Tibial artery (tissue), 4 donors: ENCODE measurements at regions not wholly inside any gene's neighbourhood (a gene's known extent, or its start where the extent isn't known, plus 50 kb on each side); places are given as distances from the start of the nearest gene placed in this dataset.
"Not testable (repeated sequence)": the region's sequence is repeated elsewhere in the genome, so short reads cannot be mapped to it uniquely, and the experiment has no call there.

ENCODE experiments used
- DNase-seq, 2 donors: peaks; one replicate each; pipeline ENCODE4 v3.0.0-alpha.2; 2019
- H3K27ac ChIP-seq, 2 donors: fragments of 200-600 bp; sonication (generic) in 1 of 2; 1 replicate in 1 of 2; 2 replicates in 1 of 2; pipeline ENCODE4 v1.5.1; 2018 to 2019; ENCODE audit warnings: mild to moderate bottlenecking in 1 of 2
- H3K27me3 ChIP-seq, 2 donors: fragments of 200-600 bp; sonication (generic) in 1 of 2; one replicate each; pipeline versions ENCODE4 v1.5.1 to v1.6.0; 2016 to 2019
- H3K36me3 ChIP-seq, 3 donors: fragments of 200-600 bp; sonication (generic) in 2 of 3; one replicate each; pipeline ENCODE4 v1.5.1; 2016 to 2019; ENCODE audit warnings: mild to moderate bottlenecking in 2 of 3
- H3K4me1 ChIP-seq, 4 donors: fragments of 200-600 bp; sonication (generic) in 2 of 4; 1 replicate in 3 of 4; 2 replicates in 1 of 4; pipeline ENCODE4 v1.5.1; 2016 to 2019
- H3K4me3 ChIP-seq, 2 donors: fragments of 200-600 bp; sonication (generic) in 1 of 2; 1 replicate in 1 of 2; 2 replicates in 1 of 2; pipeline ENCODE4 v1.5.1; 2018 to 2019; ENCODE audit warnings: mild to moderate bottlenecking in 2 of 2
- H3K9me3 ChIP-seq, 3 donors: fragments of 200-600 bp; sonication (generic) in 1 of 3; one replicate each; pipeline ENCODE4 v1.5.1; 2016 to 2019
- CTCF ChIP-seq, 2 experiments: fragments of 200-600 bp in 1 of 2; fragments of 450-650 bp in 1 of 2; IDR thresholded peaks; one replicate each; pipeline ENCODE4 v1.5.1; 2017 to 2019; ENCODE audit warnings: antibody characterized with exemption in 2 of 2, mild to moderate bottlenecking in 1 of 2, moderate library complexity in 1 of 2
- intact Hi-C: fragments of 100-400 bp; cut with DNase I; formaldehyde crosslinking; loops from one replicate; pipeline ENCODE4 v1.15.0; 2023; ENCODE audit warnings: low total_unique reads

GRCh38 chr2:140086964-140087363 is 1306.8 kb upstream of the NXPH2 start:
- TF ChIP-seq CTCF (IDR thresholded peaks at IDR 0.05), result no peak
- no peaks in the 10 kb centered on the region for H3K27me3 ChIP-seq
- H3K4me3 ChIP-seq, result no peak overlapping the region
- no peak for DNase-seq
- H3K4me1 ChIP-seq, result no peaks in the 10 kb centered on the region
- no peak overlapping the region for H3K27ac ChIP-seq
- intact Hi-C loops, result no loop called here
- H3K9me3 ChIP-seq, result no peaks in the 10 kb centered on the region
- H3K36me3 ChIP-seq, result no peaks in the 10 kb centered on the region

GRCh38 chr2:140085674-140086073 is 1305.5 kb upstream of the NXPH2 start:
- Histone ChIP-seq H3K27me3 (no peaks in the 10 kb centered on the region), H3K9me3 (no peaks in the 10 kb centered on the region), H3K36me3 (no peaks in the 10 kb centered on the region), H3K27ac (no peak overlapping the region), H3K4me1 (no peaks in the 10 kb centered on the region), H3K4me3 (no peak overlapping the region)
- intact Hi-C loops, result no loop called here
- peak in 1 of 2 experiments; percentile 17 for TF ChIP-seq CTCF (IDR thresholded peaks at IDR 0.05)
- no peak for DNase-seq

- H3K27ac ChIP-seq, result no peak overlapping the region
- no peaks in the 10 kb centered on the region for H3K36me3 ChIP-seq
- no peak overlapping the region for H3K4me3 ChIP-seq
- TF ChIP-seq CTCF (IDR thresholded peaks at IDR 0.05), result no peak
- H3K4me1 ChIP-seq, result no peaks in the 10 kb centered on the region
- DNase-seq, result no peak
- H3K27me3 ChIP-seq, result no peaks in the 10 kb centered on the region
- no peaks in the 10 kb centered on the region for H3K9me3 ChIP-seq
- intact Hi-C loops, result no loop called here
Measured at GRCh38 chr2:140079038-140079437, 1298.8 kb upstream of the NXPH2 start.

- Histone ChIP-seq H3K36me3 (no peaks in the 10 kb centered on the region), H3K9me3 (no peaks in the 10 kb centered on the region), H3K27ac (no peak overlapping the region), H3K4me1 (no peaks in the 10 kb centered on the region), H3K27me3 (no peaks in the 10 kb centered on the region), H3K4me3 (no peak overlapping the region)
- no peak for TF ChIP-seq CTCF (IDR thresholded peaks at IDR 0.05)
- intact Hi-C loops, result no loop called here
- DNase-seq, result no peak
Measured at GRCh38 chr2:140076164-140076563, 1296.0 kb upstream of the NXPH2 start.

GRCh38 chr2:140073763-140074162 is 1293.6 kb upstream of the NXPH2 start:
- H3K36me3 ChIP-seq, intact Hi-C loops, H3K27ac ChIP-seq, H3K4me3 ChIP-seq, DNase-seq, H3K4me1 ChIP-seq, H3K27me3 ChIP-seq, H3K9me3 ChIP-seq: not testable (repeated sequence)

- DNase-seq, result no peak
- H3K36me3 ChIP-seq, result no peaks in the 10 kb centered on the region
- no peaks in the 10 kb centered on the region for H3K9me3 ChIP-seq
- H3K27ac ChIP-seq, result no peak overlapping the region
- no peaks in the 10 kb centered on the region for H3K4me1 ChIP-seq
- H3K4me3 ChIP-seq, result no peak overlapping the region
- intact Hi-C loops, result no loop called here
- TF ChIP-seq CTCF (IDR thresholded peaks at IDR 0.05), result no peak
- H3K27me3 ChIP-seq, result no peaks in the 10 kb centered on the region
Measured at GRCh38 chr2:140067661-140068060, 1287.5 kb upstream of the NXPH2 start.
